PC-3 (cell line): ENCODE measurements at regions not wholly inside any gene's neighbourhood (a gene's known extent, or its start where the extent isn't known, plus 50 kb on each side); places are given as distances from the start of the nearest gene placed in this dataset.

ENCODE experiments used
- ATAC-seq: fragments of 200-7000 bp; cut with Tn5 transposase; 2 replicates; pipeline ENCODE4 v1.9.1; 2020; ENCODE audit warnings: mild to moderate bottlenecking, moderate library complexity
- BruUV-seq: library from RNA; stranded (reverse); fragments of 400-500 nt; replicated peaks from 2 replicates; lab custom pipeline; 2021; lab: Mats Ljungman, UMichigan
- CTCF ChIA-PET: fragments of 300-600 bp; sonication (Branson Sonifier 250); formaldehyde crosslinking; loops from one replicate; lab custom pipeline; 2022; ENCODE audit warnings: antibody characterized with exemption; lab: Charles Lee
- POLR2A ChIA-PET: fragments of 300-600 bp; sonication (Branson Sonifier 250); formaldehyde crosslinking; loops from one replicate; lab custom pipeline; 2022; ENCODE audit warnings: antibody characterized with exemption; ENCODE audit not compliant: unreplicated experiment; lab: Charles Lee
- DNase-seq: peaks from one replicate; pipeline ENCODE4 v3.0.0-alpha.2; 2015
- H2AFZ ChIP-seq: fragments of 300-600 bp; sonication (generic); 2 replicates; pipeline ENCODE4 v1.6.0; 2016; ENCODE audit warnings: antibody characterized with exemption, low read length
- H3F3A ChIP-seq: fragments of 300-600 bp; sonication (generic); one replicate; pipeline ENCODE4 v1.6.0; 2017; ENCODE audit warnings: antibody characterized with exemption, low read length, control low read depth, mild to moderate bottlenecking; ENCODE audit not compliant: unreplicated experiment
- H3K27ac ChIP-seq: fragments of 300-600 bp; sonication (generic); 2 replicates; pipeline ENCODE4 v1.5.1; 2016; ENCODE audit warnings: mild to moderate bottlenecking, low read length
- H3K27me3 ChIP-seq: fragments of 300-600 bp; sonication (generic); 2 replicates; pipeline ENCODE4 v1.6.1; 2016; ENCODE audit warnings: low read length, mixed read lengths
- H3K36me3 ChIP-seq: fragments of 300-600 bp; sonication (generic); 2 replicates; pipeline ENCODE4 v1.6.1; 2016; ENCODE audit warnings: low read depth, mixed run types, low read length, mixed read lengths
- H3K4me1 ChIP-seq: fragments of 300-600 bp; sonication (generic); 2 replicates; pipeline ENCODE4 v1.5.1; 2016; ENCODE audit warnings: low read length; ENCODE audit not compliant: insufficient read depth
- H3K4me2 ChIP-seq: fragments of 300-600 bp; sonication (generic); 2 replicates; pipeline ENCODE4 v1.6.0; 2016; ENCODE audit warnings: low read length
- H3K4me3 ChIP-seq: fragments of 300-600 bp; sonication (generic); 2 replicates; pipeline ENCODE4 v1.5.1; 2016; ENCODE audit warnings: mild to moderate bottlenecking, low read length, mixed read lengths
- H3K79me2 ChIP-seq: fragments of 300-600 bp; sonication (generic); 2 replicates; pipeline ENCODE4 v1.6.1; 2017; ENCODE audit warnings: low read length, mixed read lengths
- H3K9ac ChIP-seq: fragments of 300-600 bp; sonication (generic); 2 replicates; pipeline ENCODE4 v1.6.0; 2016; ENCODE audit warnings: mild to moderate bottlenecking, low read length
- H3K9me2 ChIP-seq: fragments of 300-600 bp; sonication (generic); replicated peaks from 2 replicates; pipeline ENCODE4 v1.6.1; 2016; ENCODE audit warnings: mixed run types, low read length, mixed read lengths
- H3K9me3 ChIP-seq: fragments of 300-600 bp; sonication (generic); 2 replicates; pipeline ENCODE4 v1.6.1; 2016; ENCODE audit warnings: low read length, mixed read lengths
- H4K20me1 ChIP-seq: fragments of 300-600 bp; sonication (generic); 2 replicates; pipeline ENCODE4 v1.6.1; 2016; ENCODE audit warnings: low read length, mixed read lengths
- EZH2 ChIP-seq: fragments of 300-600 bp; sonication (generic); IDR thresholded peaks from one replicate; pipeline ENCODE4 v1.6.1; 2017; ENCODE audit warnings: antibody characterized with exemption, mild to moderate bottlenecking, low read length; ENCODE audit not compliant: unreplicated experiment
- EZH2phosphoT487 ChIP-seq: fragments of 300-600 bp; sonication (generic); IDR thresholded peaks from 2 replicates; pipeline ENCODE4 v1.6.1; 2018; ENCODE audit warnings: mild to moderate bottlenecking, antibody characterized with exemption, low read length, borderline replicate concordance
- intact Hi-C: fragments of 100-400 bp; cut with micrococcal nuclease; formaldehyde crosslinking; loops from 2 replicates; pipeline ENCODE4 v1.9.0; 2023
- TF ChIP-seq, protein P1 (sequence below): fragments of 300-600 bp; sonication (generic); conservative IDR thresholded peaks from 2 replicates; pipeline ENCODE4 v1.5.1; 2017; ENCODE audit warnings: antibody characterized with exemption, low read depth, mild to moderate bottlenecking, low read length

DNA sequence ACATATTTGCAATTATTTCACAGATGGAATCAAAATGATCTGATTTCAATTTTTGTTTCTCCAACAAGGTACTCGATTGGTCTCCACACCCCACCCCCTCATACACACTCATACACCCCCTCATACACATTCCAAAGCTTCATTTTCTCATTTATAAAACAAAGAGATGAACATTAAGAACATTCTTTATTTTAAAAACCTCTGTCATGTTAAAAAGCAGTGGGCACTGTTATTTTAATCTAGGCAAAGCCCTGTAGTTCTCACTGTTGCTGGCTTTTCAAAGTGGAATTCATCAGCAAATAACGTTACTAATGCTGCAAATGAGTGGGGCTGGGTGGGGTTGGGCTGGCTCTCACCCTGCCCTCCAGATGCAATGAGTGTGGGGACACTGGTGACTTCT is 289.6 kb upstream of the ASIC2 start:
- no TSS peak for BruUV-seq
- Histone ChIP-seq H3K9me2 (no peaks in the 10 kb centered on the region), H3K4me1 (no peaks in the 10 kb centered on the region), H3K27me3 (no peaks in the 10 kb centered on the region), H3K4me2 (no peak overlapping the region), H3K4me3 (no peak overlapping the region), H2AFZ (no peak overlapping the region), H3K9ac (no peak overlapping the region), H3F3A (no peaks in the 10 kb centered on the region), H3K36me3 (no peaks in the 10 kb centered on the region), H3K27ac (no peak overlapping the region), H4K20me1 (no peaks in the 10 kb centered on the region), H3K9me3 (no peaks in the 10 kb centered on the region), H3K79me2 (no peaks in the 10 kb centered on the region)
- CTCF ChIA-PET: no interaction called here
- no peak for DNase-seq
- ATAC-seq: no peak
- intact Hi-C loops: no loop called here
- TF ChIP-seq, protein P1, sequence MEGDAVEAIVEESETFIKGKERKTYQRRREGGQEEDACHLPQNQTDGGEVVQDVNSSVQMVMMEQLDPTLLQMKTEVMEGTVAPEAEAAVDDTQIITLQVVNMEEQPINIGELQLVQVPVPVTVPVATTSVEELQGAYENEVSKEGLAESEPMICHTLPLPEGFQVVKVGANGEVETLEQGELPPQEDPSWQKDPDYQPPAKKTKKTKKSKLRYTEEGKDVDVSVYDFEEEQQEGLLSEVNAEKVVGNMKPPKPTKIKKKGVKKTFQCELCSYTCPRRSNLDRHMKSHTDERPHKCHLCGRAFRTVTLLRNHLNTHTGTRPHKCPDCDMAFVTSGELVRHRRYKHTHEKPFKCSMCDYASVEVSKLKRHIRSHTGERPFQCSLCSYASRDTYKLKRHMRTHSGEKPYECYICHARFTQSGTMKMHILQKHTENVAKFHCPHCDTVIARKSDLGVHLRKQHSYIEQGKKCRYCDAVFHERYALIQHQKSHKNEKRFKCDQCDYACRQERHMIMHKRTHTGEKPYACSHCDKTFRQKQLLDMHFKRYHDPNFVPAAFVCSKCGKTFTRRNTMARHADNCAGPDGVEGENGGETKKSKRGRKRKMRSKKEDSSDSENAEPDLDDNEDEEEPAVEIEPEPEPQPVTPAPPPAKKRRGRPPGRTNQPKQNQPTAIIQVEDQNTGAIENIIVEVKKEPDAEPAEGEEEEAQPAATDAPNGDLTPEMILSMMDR: no peak
- TF ChIP-seq EZH2 (no peak), EZH2phosphoT487 (no peak)
- POLR2A ChIA-PET: no interaction called here

DNA sequence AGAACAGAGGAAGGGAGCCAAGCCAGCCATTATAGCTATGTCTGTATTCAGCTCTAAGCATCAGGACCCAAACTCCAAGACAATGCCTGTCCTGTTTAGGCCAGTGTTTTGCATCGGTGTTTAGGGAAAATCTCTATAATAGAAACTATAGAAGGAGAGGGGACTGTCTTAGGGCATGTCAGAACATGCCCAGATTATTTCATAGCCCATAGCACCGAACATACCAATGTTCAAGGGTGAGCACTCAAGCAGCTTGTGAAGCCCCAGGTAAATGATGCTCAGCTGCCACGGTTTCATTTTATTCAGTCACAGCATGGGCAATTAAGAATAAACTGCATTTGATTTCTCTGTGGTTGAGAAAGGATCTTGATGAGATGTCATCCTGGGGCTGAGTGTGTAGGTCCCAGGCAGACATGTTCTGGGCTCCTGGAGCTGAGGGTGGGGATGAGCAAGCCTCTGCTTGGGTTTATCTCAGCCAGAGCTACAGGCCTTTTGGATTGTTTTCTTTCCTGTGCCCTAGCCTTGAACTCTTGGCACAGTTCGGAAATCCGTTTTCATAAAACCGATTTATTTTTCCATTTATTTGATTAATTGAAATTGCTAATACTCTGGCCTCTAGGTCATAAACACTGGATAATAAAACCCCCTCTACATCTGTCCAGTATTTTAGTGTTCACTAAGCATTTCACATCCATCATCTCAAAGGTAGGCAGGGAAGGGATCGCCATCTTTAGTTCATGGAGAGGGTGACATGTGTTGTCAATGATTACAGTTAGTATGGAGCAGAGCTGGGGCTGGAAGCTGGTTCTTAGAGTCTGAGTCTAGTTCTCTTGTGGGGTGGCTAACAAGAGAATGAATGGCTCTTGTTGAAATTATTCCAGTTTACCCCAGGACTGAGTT is 290.7 kb upstream of the ASIC2 start:
- ATAC-seq (no peak), DNase-seq (no peak)
- Histone ChIP-seq H3K9ac (no peak overlapping the region), H3K9me2 (no peaks in the 10 kb centered on the region), H2AFZ (no peak overlapping the region), H3K27ac (no peak overlapping the region), H3K36me3 (no peaks in the 10 kb centered on the region), H3K79me2 (no peaks in the 10 kb centered on the region), H4K20me1 (no peaks in the 10 kb centered on the region), H3F3A (no peaks in the 10 kb centered on the region), H3K9me3 (no peaks in the 10 kb centered on the region), H3K4me3 (no peak overlapping the region), H3K4me2 (no peak overlapping the region), H3K27me3 (no peaks in the 10 kb centered on the region), H3K4me1 (no peaks in the 10 kb centered on the region)
- ChIA-PET CTCF (no interaction called here), POLR2A (no interaction called here)
- TF ChIP-seq EZH2 (no peak), EZH2phosphoT487 (no peak)
- TF ChIP-seq, protein P1: no peak
- intact Hi-C loops: no loop called here
- BruUV-seq: no TSS peak

DNA sequence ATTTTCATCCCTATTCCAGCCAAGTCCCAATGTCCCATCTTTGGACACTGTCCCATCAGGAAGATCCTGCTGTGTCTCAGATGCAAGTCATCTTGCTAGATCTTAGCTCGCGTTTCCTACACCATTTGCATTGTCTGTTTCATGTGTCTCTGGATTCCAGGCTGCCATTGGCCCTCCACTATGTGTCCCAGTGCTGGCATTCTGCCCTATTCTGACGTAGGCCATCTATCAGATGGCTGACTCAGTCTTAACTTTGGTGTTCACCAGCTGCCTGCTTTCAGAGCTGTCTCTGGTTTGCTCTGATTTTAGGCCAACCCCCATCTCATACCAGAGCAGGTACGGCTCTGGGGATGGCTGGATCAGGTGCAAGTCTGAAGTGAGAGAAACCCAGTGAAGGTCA is 300.9 kb upstream of the ASIC2 start:
- Histone ChIP-seq H3K79me2 (no peaks in the 10 kb centered on the region), H3K9ac (no peak overlapping the region), H2AFZ (no peak overlapping the region), H3K4me3 (no peak overlapping the region), H3K4me1 (no peaks in the 10 kb centered on the region), H3K36me3 (no peaks in the 10 kb centered on the region), H3K27me3 (no peaks in the 10 kb centered on the region), H3K9me2 (no peaks in the 10 kb centered on the region), H3K27ac (no peak overlapping the region), H3K4me2 (no peak overlapping the region), H3K9me3 (no peaks in the 10 kb centered on the region), H4K20me1 (no peaks in the 10 kb centered on the region), H3F3A (no peaks in the 10 kb centered on the region)
- ChIA-PET CTCF (no interaction called here), POLR2A (no interaction called here)
- BruUV-seq: no TSS peak
- intact Hi-C loops: no loop called here
- DNase-seq (no peak), ATAC-seq (no peak)
- no peak for TF ChIP-seq EZH2phosphoT487
